ENCODE measurements at regions not wholly inside any gene's neighbourhood (a gene's known extent, or its start where the extent isn't known, plus 50 kb on each side); places are given as distances from the start of the nearest gene placed in this dataset.

DNA sequence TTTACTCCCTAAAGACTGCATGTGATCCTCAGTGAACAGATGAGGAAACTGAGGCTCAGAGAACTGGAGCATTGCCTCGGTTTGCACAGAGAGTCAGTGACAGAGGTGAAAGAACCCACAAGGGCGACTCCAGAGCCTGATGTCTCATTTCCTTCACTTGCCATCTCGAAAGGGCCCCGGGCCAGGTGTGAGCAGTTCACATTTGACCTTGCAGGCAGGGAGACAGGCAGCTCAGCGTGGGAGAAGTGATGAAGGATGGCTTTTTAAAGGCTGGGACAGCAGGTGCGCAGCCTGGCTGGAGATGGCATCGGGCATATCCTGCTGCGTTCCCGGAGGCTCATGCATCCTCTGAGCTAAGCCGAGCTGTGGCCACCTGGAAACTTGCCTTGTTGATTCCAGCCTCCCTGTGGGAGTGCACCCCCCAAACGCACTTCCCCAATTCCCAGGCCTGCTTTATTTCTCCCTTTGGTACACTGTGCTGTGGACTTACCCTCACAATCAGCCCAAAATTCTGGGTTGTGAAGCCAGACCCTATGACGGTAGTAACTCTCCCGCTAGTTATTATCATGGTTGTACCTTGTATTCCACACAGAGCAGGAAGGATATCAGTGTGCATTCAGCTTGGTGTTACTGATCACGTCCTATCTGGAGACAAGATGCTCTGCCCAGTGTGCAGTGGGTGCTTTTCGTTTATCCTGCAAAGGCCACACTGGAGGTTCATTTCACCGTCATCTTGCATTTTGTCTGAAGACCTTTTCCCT lies 753.2 kb upstream of the EEF2KMT start:
- no peak for DNase-seq (ENCODE audit: low read depth)
- TF ChIP-seq, protein P1, sequence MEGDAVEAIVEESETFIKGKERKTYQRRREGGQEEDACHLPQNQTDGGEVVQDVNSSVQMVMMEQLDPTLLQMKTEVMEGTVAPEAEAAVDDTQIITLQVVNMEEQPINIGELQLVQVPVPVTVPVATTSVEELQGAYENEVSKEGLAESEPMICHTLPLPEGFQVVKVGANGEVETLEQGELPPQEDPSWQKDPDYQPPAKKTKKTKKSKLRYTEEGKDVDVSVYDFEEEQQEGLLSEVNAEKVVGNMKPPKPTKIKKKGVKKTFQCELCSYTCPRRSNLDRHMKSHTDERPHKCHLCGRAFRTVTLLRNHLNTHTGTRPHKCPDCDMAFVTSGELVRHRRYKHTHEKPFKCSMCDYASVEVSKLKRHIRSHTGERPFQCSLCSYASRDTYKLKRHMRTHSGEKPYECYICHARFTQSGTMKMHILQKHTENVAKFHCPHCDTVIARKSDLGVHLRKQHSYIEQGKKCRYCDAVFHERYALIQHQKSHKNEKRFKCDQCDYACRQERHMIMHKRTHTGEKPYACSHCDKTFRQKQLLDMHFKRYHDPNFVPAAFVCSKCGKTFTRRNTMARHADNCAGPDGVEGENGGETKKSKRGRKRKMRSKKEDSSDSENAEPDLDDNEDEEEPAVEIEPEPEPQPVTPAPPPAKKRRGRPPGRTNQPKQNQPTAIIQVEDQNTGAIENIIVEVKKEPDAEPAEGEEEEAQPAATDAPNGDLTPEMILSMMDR (conservative IDR thresholded peaks at IDR 0.05; ENCODE audit: low read depth, low read length) = no peak
- H3K4me3 ChIP-seq (ENCODE audit: low read length) = no peak overlapping the region

DNA sequence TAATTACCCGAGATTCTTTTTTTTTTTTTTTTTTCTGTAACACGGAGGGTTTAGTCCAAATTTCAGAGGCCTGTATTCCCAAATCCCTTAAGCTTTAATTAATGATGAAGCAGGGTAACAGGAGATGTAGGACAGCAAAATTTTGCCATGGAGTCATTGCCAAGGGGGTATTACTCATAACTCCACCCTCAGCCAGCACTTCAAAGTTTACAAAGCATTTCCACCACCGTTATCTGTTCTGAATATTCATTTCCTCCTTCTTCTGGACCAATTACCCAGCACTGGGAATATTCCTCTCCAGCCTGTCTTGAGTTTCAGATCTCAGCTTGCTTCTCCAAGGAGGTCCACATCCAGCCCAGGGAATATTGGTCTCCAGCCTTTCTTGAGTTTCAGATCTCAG lies 747.5 kb upstream of the EEF2KMT start:
- DNase-seq (ENCODE audit: low read depth) = no peak
- H3K4me3 ChIP-seq (ENCODE audit: low read length) = no peak overlapping the region
- TF ChIP-seq, protein P1 (conservative IDR thresholded peaks at IDR 0.05; ENCODE audit: low read depth, low read length) = no peak

DNA sequence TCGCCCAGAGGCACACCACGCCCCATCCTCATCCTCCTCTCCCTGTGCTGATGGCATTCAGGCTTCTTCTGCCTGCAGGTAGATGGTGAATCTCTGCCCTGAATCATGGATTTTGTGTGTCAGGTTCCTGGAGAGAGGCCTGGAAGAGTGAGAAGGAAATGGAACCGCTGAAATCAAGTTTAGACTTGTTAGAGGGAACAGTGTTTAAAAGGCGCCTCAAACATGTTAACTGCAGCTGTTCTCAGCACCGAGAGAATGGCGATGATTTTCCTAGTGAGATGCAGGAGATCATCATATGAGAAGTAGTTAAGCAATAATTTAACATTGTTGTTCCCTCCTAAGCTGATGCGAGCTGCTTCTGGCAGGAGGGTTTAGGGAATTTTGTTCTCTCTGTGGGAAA lies 744.4 kb upstream of the EEF2KMT start:
- TF ChIP-seq, protein P1 (conservative IDR thresholded peaks at IDR 0.05; ENCODE audit: low read depth, low read length) = no peak
- no peak overlapping the region for H3K4me3 ChIP-seq (ENCODE audit: low read length)
- DNase-seq (ENCODE audit: low read depth) = no peak

DNA sequence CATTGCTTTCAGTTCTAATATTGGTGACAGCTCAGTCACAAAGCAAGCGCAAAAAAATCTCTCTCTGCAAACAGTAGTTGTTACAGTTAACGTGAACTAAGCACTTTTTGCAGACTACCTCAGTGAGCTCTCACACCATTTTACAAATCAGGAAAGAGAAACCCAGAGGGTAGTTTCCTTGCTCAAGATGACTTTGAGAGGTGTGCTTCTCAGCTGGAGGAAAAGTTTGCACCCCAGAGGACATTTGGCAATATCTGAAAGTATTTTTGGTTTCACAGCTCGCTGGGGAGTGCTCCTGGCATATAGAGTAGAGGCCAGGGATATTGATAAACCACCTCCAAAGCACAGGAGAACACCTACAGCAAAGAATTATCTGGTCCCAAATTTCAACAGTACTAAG lies 741.1 kb upstream of the EEF2KMT start:
- DNase-seq (ENCODE audit: low read depth) = no peak
- TF ChIP-seq, protein P1 (conservative IDR thresholded peaks at IDR 0.05; ENCODE audit: low read depth, low read length) = no peak
- no peak overlapping the region for H3K4me3 ChIP-seq (ENCODE audit: low read length)

DNA sequence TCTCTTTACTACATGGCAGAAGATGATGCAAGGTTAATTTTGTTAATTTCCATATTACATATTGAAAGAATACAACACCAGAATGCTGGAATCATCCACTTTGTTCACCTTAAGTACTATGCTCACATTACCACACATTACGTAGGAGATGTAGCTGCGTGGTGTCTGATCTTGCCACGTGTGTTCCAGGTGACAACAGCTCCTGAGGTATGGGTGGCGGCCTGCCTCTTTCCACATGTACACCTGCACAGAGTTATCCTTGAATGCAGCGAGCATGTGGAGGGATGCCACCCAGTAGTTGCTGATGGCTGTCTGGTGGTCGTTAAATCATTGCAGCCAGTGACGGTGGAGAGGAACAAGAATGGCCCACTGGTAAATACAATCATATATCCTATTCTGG lies 740.5 kb upstream of the EEF2KMT start:
- DNase-seq (ENCODE audit: low read depth) = no peak
- H3K4me3 ChIP-seq (ENCODE audit: low read length) = no peak overlapping the region
- TF ChIP-seq, protein P1 (conservative IDR thresholded peaks at IDR 0.05; ENCODE audit: low read depth, low read length) = no peak

DNA sequence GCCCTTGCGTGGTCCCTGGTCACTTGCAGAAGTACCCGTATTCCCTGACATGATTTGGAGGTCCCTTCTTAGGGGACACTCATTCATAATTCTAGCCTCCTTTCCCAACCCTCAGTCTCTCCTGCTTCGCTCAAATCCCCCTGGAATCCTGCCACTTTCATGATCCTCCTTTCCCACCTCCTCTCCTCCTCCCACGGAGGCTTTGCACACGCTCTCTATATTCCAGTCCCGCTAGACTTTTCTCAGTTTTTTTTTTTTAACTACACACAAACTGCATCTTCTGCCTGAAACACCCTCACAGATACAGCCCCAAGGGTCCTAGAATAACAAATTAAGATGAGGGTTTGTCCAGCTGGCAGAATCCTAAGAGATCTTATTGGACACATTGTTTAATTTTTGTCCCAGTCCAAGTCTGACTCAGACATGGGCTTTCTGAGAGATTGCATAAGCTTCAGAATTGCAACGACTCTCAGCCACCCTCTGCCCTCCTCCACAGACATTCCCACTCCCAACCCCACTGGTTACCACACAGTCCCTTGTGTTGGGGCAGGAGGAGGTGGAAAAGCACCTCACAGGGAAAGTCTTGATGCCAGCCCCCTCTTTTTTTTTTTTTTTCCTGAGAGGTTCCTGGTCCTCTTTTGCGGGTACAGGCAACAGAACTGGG lies 739.5 kb upstream of the EEF2KMT start:
- DNase-seq (ENCODE audit: low read depth) = no peak

More for the DNA sequence above, 739.5 kb upstream of the EEF2KMT start:
- H3K4me3 ChIP-seq (ENCODE audit: low read length) = no peak overlapping the region
- TF ChIP-seq, protein P1 (conservative IDR thresholded peaks at IDR 0.05; ENCODE audit: low read depth, low read length) = no peak
